ENCODE measurements at regions not wholly inside any gene's neighbourhood (a gene's known extent, or its start where the extent isn't known, plus 50 kb on each side); places are given as distances from the start of the nearest gene placed in this dataset.

GRCh38 chr11:111185266-111185665, 60.3 kb upstream of the POU2AF2 start:
- no peaks in the 10 kb centered on the region for H3K9me3 ChIP-seq (ENCODE audit: control insufficient read depth in 1 of 2, insufficient read depth in 1 of 2, low read depth in 1 of 2, low read length in 2 of 2)
- ChIA-PET RAD21 (ENCODE audit: low non-redundant PET in 1 of 2, low total read pairs in 2 of 2, uncharacterized antibody in 2 of 2, unreplicated experiment in 2 of 2) (no interaction called here), CTCF (no interaction called here), POLR2A (no interaction called here)
- no peaks in the 10 kb centered on the region for H3K36me3 ChIP-seq (ENCODE audit: control insufficient read depth in 1 of 2, insufficient read depth in 2 of 2, low read length in 2 of 2)
- no peak overlapping the region for H2AFZ ChIP-seq (ENCODE audit: low read depth, low read length, poor library complexity, severe bottlenecking)
- intact Hi-C loops (cut with micrococcal nuclease) = no loop called here
- peaks cover 13% of the 10 kb centered on the region; the same call in 1 of the 2 replicates for H3K27me3 ChIP-seq (ENCODE audit: insufficient read depth, low read length)
- no peaks in the 10 kb centered on the region for H3K4me1 ChIP-seq (ENCODE audit: control insufficient read depth in 1 of 2, insufficient read depth in 2 of 2, low read length in 2 of 2)
- no peaks in the 10 kb centered on the region for H3K79me2 ChIP-seq (ENCODE audit: insufficient read depth, low read length)
- H3K4me2 ChIP-seq (ENCODE audit: low read length) = no peak overlapping the region
- no peak for TF ChIP-seq POLR2A (IDR thresholded peaks at IDR 0.05; ENCODE audit: borderline replicate concordance, extremely low read depth, insufficient read depth, insufficient read length)
- TF ChIP-seq EZH2 (IDR thresholded peaks at IDR 0.05) = no peak
- no peak for TF ChIP-seq EZH2phosphoT487 (IDR thresholded peaks at IDR 0.05; ENCODE audit: borderline replicate concordance)
- no peak for TF ChIP-seq CEBPB (IDR thresholded peaks at IDR 0.05; ENCODE audit: low read depth)
- no peak for TF ChIP-seq SRF (IDR thresholded peaks at IDR 0.05; ENCODE audit: low read depth)
- TF ChIP-seq ZFX (IDR thresholded peaks at IDR 0.05) = no peak
- TF ChIP-seq CBX3 (IDR thresholded peaks at IDR 0.05; ENCODE audit: low read depth) = no peak
- TF ChIP-seq ELF1 (IDR thresholded peaks at IDR 0.05; ENCODE audit: borderline replicate concordance, low read depth) = no peak
- TF ChIP-seq ZNF274 (IDR thresholded peaks at IDR 0.05; ENCODE audit: low read depth, low read length) = no peak
- no peak for TF ChIP-seq ZBTB33 (IDR thresholded peaks at IDR 0.05; ENCODE audit: extremely low read depth, insufficient replicate concordance, low read length)
- TF ChIP-seq EGR1 (IDR thresholded peaks at IDR 0.05; ENCODE audit: low read depth) = no peak
- no peak for TF ChIP-seq YY1 (IDR thresholded peaks at IDR 0.05; ENCODE audit: extremely low read depth, insufficient replicate concordance, low read depth, low read length)
- TF ChIP-seq MAX (IDR thresholded peaks at IDR 0.05) = no peak
- no peak for TF ChIP-seq ATF3 (IDR thresholded peaks at IDR 0.05)
- no peak for TF ChIP-seq POLR2AphosphoS5 (IDR thresholded peaks at IDR 0.05; ENCODE audit: low read depth, low read length)
- no peak for TF ChIP-seq SP1 (IDR thresholded peaks at IDR 0.05; ENCODE audit: low read depth)
- no peak for TF ChIP-seq RAD21 (IDR thresholded peaks at IDR 0.05; ENCODE audit: low read depth)
- TF ChIP-seq TCF7L2 (IDR thresholded peaks at IDR 0.05; ENCODE audit: borderline replicate concordance, extremely low read depth, insufficient read depth, insufficient read length) = no peak
- no peak overlapping the region for H3K4me3 ChIP-seq (replicated peaks in 1 of 2; ENCODE audit: low read depth in 1 of 2, low read length in 2 of 2)
- no peak overlapping the region for H3K27ac ChIP-seq (ENCODE audit: low read depth, low read length)
- no peaks in the 10 kb centered on the region; the same call in 1 of the 2 replicates for H4K20me1 ChIP-seq (ENCODE audit: insufficient read depth)
- no peak for ATAC-seq
- no peak overlapping the region for H3K9ac ChIP-seq (ENCODE audit: low read length)
- DNase-seq (ENCODE audit: low read depth, low spot score) = no peak
- no peaks in the 10 kb centered on the region for H3K9me2 ChIP-seq (ENCODE audit: insufficient read depth)
- no TSS peak for BruUV-seq (replicated peaks)
